Thyroid gland (tissue), 4 donors: ENCODE measurements at regions not wholly inside any gene's neighbourhood (a gene's known extent, or its start where the extent isn't known, plus 50 kb on each side); places are given as distances from the start of the nearest gene placed in this dataset.

ENCODE experiments used
- DNase-seq, 2 donors: peaks; one replicate each; pipeline ENCODE4 v3.0.0-alpha.2; 2019
- H3K27ac ChIP-seq, 3 donors: fragments of 200-600 bp; sonication (generic); 1 replicate in 2 of 3; 2 replicates in 1 of 3; pipeline ENCODE4 v1.5.1; 2016 to 2019; ENCODE audit warnings: mild to moderate bottlenecking in 1 of 3, moderate library complexity in 1 of 3
- H3K27me3 ChIP-seq: fragments of 200-600 bp; sonication (generic); one replicate; pipeline ENCODE4 v1.5.1; 2019
- H3K36me3 ChIP-seq, 2 donors: fragments of 200-600 bp; sonication (generic); one replicate each; pipeline ENCODE4 v1.5.1; 2016 to 2019
- H3K4me1 ChIP-seq, 2 donors: fragments of 200-600 bp; sonication (generic); one replicate each; pipeline ENCODE4 v1.5.1; 2017 to 2019
- H3K4me3 ChIP-seq, 3 donors: fragments of 200-600 bp; sonication (generic); replicated peaks in 1 of 3; 1 replicate in 2 of 3; 2 replicates in 1 of 3; pipeline ENCODE4 v1.5.1; 2016; ENCODE audit warnings: mild to moderate bottlenecking in 1 of 3
- H3K9me3 ChIP-seq: fragments of 200-600 bp; sonication (generic); one replicate; pipeline ENCODE4 v1.5.1; 2017
- CTCF ChIP-seq, 6 experiments: fragments of 200-600 bp in 3 of 6; fragments of 450-650 bp in 3 of 6; sonication (generic) in 3 of 6; IDR thresholded peaks; one replicate each; pipeline ENCODE4 v1.5.1; 2016 to 2019; ENCODE audit warnings: antibody characterized with exemption in 6 of 6, mild to moderate bottlenecking in 2 of 6, inconsistent platforms in 1 of 6, moderate library complexity in 1 of 6
- POLR2A ChIP-seq, 2 donors: fragments of 450-650 bp; IDR thresholded peaks; one replicate each; pipeline ENCODE4 v1.6.1; 2017; ENCODE audit warnings: antibody characterized with exemption in 2 of 2, mild to moderate bottlenecking in 2 of 2, moderate library complexity in 1 of 2
- WGBS, 2 donors: methylation state at CpG; one replicate each; pipeline ENCODE4 v1.1.5; 2017; 5-methylcytosine and 5-hydroxymethylcytosine counted together
- intact Hi-C: fragments of 100-400 bp; cut with DNase I; formaldehyde crosslinking; loops from one replicate; pipeline ENCODE4 v1.15.1; 2023

GRCh38 chr11:100624346-100624745 is 62.7 kb upstream of the ARHGAP42 start:
- H3K4me1 ChIP-seq: no peaks in the 10 kb centered on the region
- intact Hi-C loops: no loop called here
- 93% methylated on average over 2 of the region's 2 CpGs for WGBS, 2 donors
- H3K4me3 ChIP-seq: no peak overlapping the region
- no peaks in the 10 kb centered on the region for H3K27me3 ChIP-seq
- H3K9me3 ChIP-seq: no peaks in the 10 kb centered on the region
- no peak for DNase-seq
- TF ChIP-seq CTCF (IDR thresholded peaks at IDR 0.05) (no peak), POLR2A (IDR thresholded peaks at IDR 0.05) (no peak)
- no peaks in the 10 kb centered on the region for H3K36me3 ChIP-seq
- no peak overlapping the region for H3K27ac ChIP-seq

- no peak overlapping the region for H3K4me3 ChIP-seq
- WGBS, 2 donors: 72 to 81% methylated on average over 4 of the region's 4 CpGs
- H3K27ac ChIP-seq: no peak overlapping the region
- H3K27me3 ChIP-seq: no peaks in the 10 kb centered on the region
- no peaks in the 10 kb centered on the region for H3K4me1 ChIP-seq
- no peak for TF ChIP-seq POLR2A (IDR thresholded peaks at IDR 0.05)
- TF ChIP-seq CTCF (IDR thresholded peaks at IDR 0.05): no peak
- no peaks in the 10 kb centered on the region for H3K36me3 ChIP-seq
- H3K9me3 ChIP-seq: no peaks in the 10 kb centered on the region
- intact Hi-C loops: no loop called here
- DNase-seq: no peak
Observed at GRCh38 chr11:100625041-100625440, 62.0 kb upstream of the ARHGAP42 start.

GRCh38 chr11:100629671-100630070 is 57.4 kb upstream of the ARHGAP42 start:
- no peak overlapping the region for H3K27ac ChIP-seq
- TF ChIP-seq POLR2A (IDR thresholded peaks at IDR 0.05) (no peak), CTCF (IDR thresholded peaks at IDR 0.05) (no peak)
- no peak for DNase-seq

GRCh38 chr11:100630898-100631297 is 56.2 kb upstream of the ARHGAP42 start:
- intact Hi-C loops: no loop called here
- no peaks in the 10 kb centered on the region for H3K27me3 ChIP-seq

More at GRCh38 chr11:100629671-100630070, 57.4 kb upstream of the ARHGAP42 start:
- Histone ChIP-seq H3K36me3 (no peaks in the 10 kb centered on the region), H3K4me1 (peaks cover 0 to 11% of the 10 kb centered on the region in 2 donors), H3K27me3 (no peaks in the 10 kb centered on the region), H3K4me3 (no peak overlapping the region), H3K9me3 (no peaks in the 10 kb centered on the region)
- WGBS, 2 donors: 53 to 81% methylated on average over 1 of the region's 1 CpG
- intact Hi-C loops: no loop called here

GRCh38 chr11:100631316-100631715 is 55.8 kb upstream of the ARHGAP42 start:
- no peak overlapping the region for H3K4me3 ChIP-seq
- no peaks in the 10 kb centered on the region for H3K27me3 ChIP-seq
- intact Hi-C loops: no loop called here
- no peak overlapping the region for H3K27ac ChIP-seq
- H3K36me3 ChIP-seq: no peaks in the 10 kb centered on the region
- H3K9me3 ChIP-seq: no peaks in the 10 kb centered on the region
- WGBS, 2 donors: 83 to 89% methylated on average over 3 of the region's 3 CpGs
- H3K4me1 ChIP-seq: peaks cover 0 to 11% of the 10 kb centered on the region in 2 donors
- DNase-seq: no peak
- TF ChIP-seq POLR2A (IDR thresholded peaks at IDR 0.05): no peak
- TF ChIP-seq CTCF (IDR thresholded peaks at IDR 0.05): no peak

More at GRCh38 chr11:100630898-100631297, 56.2 kb upstream of the ARHGAP42 start:
- Histone ChIP-seq H3K36me3 (no peaks in the 10 kb centered on the region), H3K27ac (no peak overlapping the region), H3K4me3 (no peak overlapping the region), H3K4me1 (peaks cover 0 to 11% of the 10 kb centered on the region in 2 donors), H3K9me3 (no peaks in the 10 kb centered on the region)
- no peak for TF ChIP-seq POLR2A (IDR thresholded peaks at IDR 0.05)
- TF ChIP-seq CTCF (IDR thresholded peaks at IDR 0.05): no peak
- WGBS, 2 donors: 97% methylated on average over 2 of the region's 2 CpGs
- DNase-seq: no peak
